ENCODE measurements at regions not wholly inside any gene's neighbourhood (a gene's known extent, or its start where the extent isn't known, plus 50 kb on each side); places are given as distances from the start of the nearest gene placed in this dataset.

DNA sequence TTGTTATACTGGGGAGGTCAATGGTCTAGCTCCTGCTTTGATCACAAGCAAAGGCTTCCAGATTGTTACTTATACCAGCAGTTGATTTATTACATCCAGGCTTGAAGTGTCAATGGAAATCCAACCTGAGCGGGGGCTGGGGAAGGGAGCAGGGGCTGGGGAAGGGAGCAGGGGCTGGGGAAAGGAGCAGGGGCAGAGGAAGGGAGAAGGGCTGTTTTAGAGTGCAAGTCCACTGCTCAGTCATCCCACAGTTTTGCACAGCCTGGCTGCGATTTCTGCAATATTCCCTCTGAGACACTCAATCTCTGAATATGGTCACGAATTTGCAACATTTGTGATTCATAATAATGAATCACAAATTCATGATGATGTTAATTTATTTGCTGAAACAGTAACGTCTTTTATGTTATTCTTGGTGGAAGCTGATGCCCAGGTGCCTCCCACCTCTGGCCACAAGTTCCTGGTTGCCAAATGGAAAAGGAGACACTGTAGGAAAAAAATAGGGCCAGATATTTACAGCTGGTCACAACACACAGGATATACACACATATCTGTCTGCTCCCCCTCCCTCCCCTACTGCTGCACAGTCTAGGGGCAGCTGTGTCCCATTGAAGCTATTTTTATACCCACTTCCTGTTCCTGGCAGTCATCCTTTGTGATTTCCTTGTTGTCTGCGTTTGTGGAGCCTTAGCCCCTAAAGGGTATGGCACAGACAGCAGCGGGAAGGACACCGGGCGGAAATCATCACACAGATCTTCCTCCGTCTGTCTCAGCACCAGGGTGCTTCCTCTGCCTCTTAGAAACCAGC, 325.1 kb downstream of the GADD45G start:
- Mint-ChIP-seq H3K27ac (ENCODE audit: unreplicated experiment) (peak overlapping the region; percentile 58), H3K36me3 (ENCODE audit: unreplicated experiment) (no peaks in the 10 kb centered on the region), H3K9me3 (ENCODE audit: unreplicated experiment) (no peaks in the 10 kb centered on the region), H3K27me3 (ENCODE audit: unreplicated experiment) (peaks cover 6% of the 10 kb centered on the region), H3K4me1 (ENCODE audit: unreplicated experiment) (peaks cover 23% of the 10 kb centered on the region), H3K4me3 (ENCODE audit: unreplicated experiment) (no peak overlapping the region)
- DNase-seq (ENCODE audit: extremely low spot score, unreplicated experiment), result no peak
- TF ChIP-seq, protein P1, sequence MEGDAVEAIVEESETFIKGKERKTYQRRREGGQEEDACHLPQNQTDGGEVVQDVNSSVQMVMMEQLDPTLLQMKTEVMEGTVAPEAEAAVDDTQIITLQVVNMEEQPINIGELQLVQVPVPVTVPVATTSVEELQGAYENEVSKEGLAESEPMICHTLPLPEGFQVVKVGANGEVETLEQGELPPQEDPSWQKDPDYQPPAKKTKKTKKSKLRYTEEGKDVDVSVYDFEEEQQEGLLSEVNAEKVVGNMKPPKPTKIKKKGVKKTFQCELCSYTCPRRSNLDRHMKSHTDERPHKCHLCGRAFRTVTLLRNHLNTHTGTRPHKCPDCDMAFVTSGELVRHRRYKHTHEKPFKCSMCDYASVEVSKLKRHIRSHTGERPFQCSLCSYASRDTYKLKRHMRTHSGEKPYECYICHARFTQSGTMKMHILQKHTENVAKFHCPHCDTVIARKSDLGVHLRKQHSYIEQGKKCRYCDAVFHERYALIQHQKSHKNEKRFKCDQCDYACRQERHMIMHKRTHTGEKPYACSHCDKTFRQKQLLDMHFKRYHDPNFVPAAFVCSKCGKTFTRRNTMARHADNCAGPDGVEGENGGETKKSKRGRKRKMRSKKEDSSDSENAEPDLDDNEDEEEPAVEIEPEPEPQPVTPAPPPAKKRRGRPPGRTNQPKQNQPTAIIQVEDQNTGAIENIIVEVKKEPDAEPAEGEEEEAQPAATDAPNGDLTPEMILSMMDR (IDR thresholded peaks at IDR 0.05), result no peak

GRCh38 chr9:89933578-89933977, 328.8 kb downstream of the GADD45G start:
- H3K27ac Mint-ChIP-seq (ENCODE audit: unreplicated experiment), result no peak overlapping the region
- H3K36me3 Mint-ChIP-seq (ENCODE audit: unreplicated experiment), result no peaks in the 10 kb centered on the region
- H3K4me3 Mint-ChIP-seq (ENCODE audit: unreplicated experiment), result no peak overlapping the region
- no peaks in the 10 kb centered on the region for H3K9me3 Mint-ChIP-seq (ENCODE audit: unreplicated experiment)
- TF ChIP-seq, protein P1 (IDR thresholded peaks at IDR 0.05), result no peak
- peaks cover 13% of the 10 kb centered on the region for H3K27me3 Mint-ChIP-seq (ENCODE audit: unreplicated experiment)
- H3K4me1 Mint-ChIP-seq (ENCODE audit: unreplicated experiment), result peaks cover 17% of the 10 kb centered on the region
- no peak for DNase-seq (ENCODE audit: extremely low spot score, unreplicated experiment)

DNA sequence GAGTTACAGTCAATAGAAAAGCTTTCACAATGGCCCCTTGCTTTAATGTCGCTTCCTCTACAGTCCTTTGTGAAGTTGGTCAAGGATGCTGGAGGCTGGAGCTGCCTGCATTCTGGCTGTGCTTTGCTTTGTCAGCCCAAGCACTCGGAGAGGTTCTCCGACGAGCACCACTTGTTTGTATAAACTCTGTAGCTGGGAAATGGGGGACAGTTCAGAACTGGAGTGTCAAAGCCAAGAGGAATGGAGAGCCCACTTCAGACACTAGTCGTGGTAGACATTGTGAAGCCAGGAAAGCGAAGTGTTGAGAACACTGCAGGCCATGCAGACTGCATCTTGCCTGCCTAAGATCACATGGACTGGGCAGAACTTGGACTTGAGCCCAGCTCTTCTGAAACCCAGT, 330.3 kb downstream of the GADD45G start:
- TF ChIP-seq, protein P1 (IDR thresholded peaks at IDR 0.05), result no peak
- H3K9me3 Mint-ChIP-seq (ENCODE audit: unreplicated experiment), result no peaks in the 10 kb centered on the region
- H3K27ac Mint-ChIP-seq (ENCODE audit: unreplicated experiment), result no peak overlapping the region
- no peak for DNase-seq (ENCODE audit: extremely low spot score, unreplicated experiment)
- no peak overlapping the region for H3K4me3 Mint-ChIP-seq (ENCODE audit: unreplicated experiment)
- no peaks in the 10 kb centered on the region for H3K36me3 Mint-ChIP-seq (ENCODE audit: unreplicated experiment)
- peaks cover 14% of the 10 kb centered on the region for H3K4me1 Mint-ChIP-seq (ENCODE audit: unreplicated experiment)
- peaks cover 18% of the 10 kb centered on the region for H3K27me3 Mint-ChIP-seq (ENCODE audit: unreplicated experiment)

DNA sequence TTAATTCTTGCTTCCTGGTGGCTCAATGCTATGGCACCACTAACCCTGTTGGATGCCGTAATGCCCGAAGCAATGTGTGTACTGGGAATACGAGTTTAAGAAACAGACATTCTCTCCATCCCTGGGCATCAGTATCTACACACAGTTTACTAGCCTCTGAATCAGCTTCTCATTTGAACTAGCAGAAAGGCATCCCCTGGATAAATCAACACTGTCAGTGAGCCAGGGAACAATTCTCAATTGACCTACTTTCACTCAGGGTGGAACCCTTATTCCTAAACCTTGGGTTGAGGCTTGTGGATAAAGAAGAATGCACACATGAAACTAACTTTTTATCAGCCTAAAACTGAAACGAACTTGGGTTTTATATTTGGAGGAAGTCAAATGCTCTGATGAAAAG, 331.0 kb downstream of the GADD45G start:
- TF ChIP-seq, protein P1 (IDR thresholded peaks at IDR 0.05), result no peak
- H3K4me3 Mint-ChIP-seq (ENCODE audit: unreplicated experiment), result no peak overlapping the region
- no peaks in the 10 kb centered on the region for H3K9me3 Mint-ChIP-seq (ENCODE audit: unreplicated experiment)
- DNase-seq (ENCODE audit: extremely low spot score, unreplicated experiment), result no peak
- peaks cover 8% of the 10 kb centered on the region for H3K4me1 Mint-ChIP-seq (ENCODE audit: unreplicated experiment)
- H3K27me3 Mint-ChIP-seq (ENCODE audit: unreplicated experiment), result peaks cover 18% of the 10 kb centered on the region
- H3K27ac Mint-ChIP-seq (ENCODE audit: unreplicated experiment), result no peak overlapping the region
- H3K36me3 Mint-ChIP-seq (ENCODE audit: unreplicated experiment), result no peaks in the 10 kb centered on the region

DNA sequence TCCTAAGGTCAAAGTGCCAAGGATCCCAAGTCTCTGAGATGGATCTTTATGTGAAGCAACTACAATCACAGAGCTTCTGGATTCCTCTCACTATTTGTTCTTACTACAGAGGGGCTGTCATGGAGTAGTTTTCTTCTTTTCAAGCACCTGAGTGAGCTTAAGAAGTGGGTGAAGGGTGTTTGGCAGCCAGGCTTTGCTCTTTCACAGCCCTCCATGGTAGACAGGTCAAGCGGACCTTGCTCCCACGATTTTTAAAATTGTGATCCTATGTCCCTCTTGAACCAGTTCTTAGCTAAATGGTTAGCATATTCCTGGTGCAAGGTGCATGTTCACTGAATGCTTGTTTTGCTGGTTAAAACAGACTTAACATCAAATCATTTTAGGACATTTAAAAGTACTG, 332.2 kb downstream of the GADD45G start:
- Mint-ChIP-seq H3K27ac (ENCODE audit: unreplicated experiment) (no peak overlapping the region), H3K4me1 (ENCODE audit: unreplicated experiment) (peaks cover 8% of the 10 kb centered on the region), H3K4me3 (ENCODE audit: unreplicated experiment) (no peak overlapping the region), H3K27me3 (ENCODE audit: unreplicated experiment) (peaks cover 19% of the 10 kb centered on the region), H3K9me3 (ENCODE audit: unreplicated experiment) (no peaks in the 10 kb centered on the region), H3K36me3 (ENCODE audit: unreplicated experiment) (no peaks in the 10 kb centered on the region)
- TF ChIP-seq, protein P1 (IDR thresholded peaks at IDR 0.05), result no peak
- no peak for DNase-seq (ENCODE audit: extremely low spot score, unreplicated experiment)
